ENCODE measurements at regions not wholly inside any gene's neighbourhood (a gene's known extent, or its start where the extent isn't known, plus 50 kb on each side); places are given as distances from the start of the nearest gene placed in this dataset.

DNA sequence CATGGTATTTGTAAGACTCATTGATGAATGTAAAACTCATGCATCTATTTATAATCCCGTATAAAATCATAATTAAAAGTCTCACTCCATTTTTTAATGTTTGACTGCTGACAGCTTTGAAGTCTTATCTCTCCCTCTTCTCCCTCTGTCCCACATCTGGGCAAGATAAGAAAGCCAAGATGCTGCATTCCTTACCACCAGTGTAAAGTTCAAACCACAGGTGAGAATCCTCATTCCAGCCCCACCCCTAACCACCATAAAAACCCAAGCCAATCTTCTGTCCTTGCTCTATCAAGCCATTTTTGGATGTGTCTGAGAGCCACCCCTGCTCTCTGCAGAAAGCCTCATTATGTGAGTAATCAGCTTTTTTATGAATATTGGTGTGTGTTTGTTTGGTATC is 59.3 kb upstream of the MAGED1 start:
- TF ChIP-seq POLR2AphosphoS5 (IDR thresholded peaks at IDR 0.05; ENCODE audit: low read depth, low read length) (no peak), TAF1 (IDR thresholded peaks at IDR 0.05; ENCODE audit: borderline replicate concordance, insufficient read depth, low read length) (no peak)
